Activated CD8-positive, alpha-beta memory T cell treated with anti-CD3 and anti-CD28 coated beads for 24 hours (primary cell): ENCODE measurements at regions not wholly inside any gene's neighbourhood (a gene's known extent, or its start where the extent isn't known, plus 50 kb on each side); places are given as distances from the start of the nearest gene placed in this dataset.

ENCODE experiments used
- DNase-seq: peaks from one replicate; pipeline ENCODE4 v3.0.0-alpha.2; 2020

GRCh38 chr13:20351281-20352022, 119.3 kb upstream of the GJB6 start:
- peak; percentile 45 for DNase-seq

- DNase-seq: no peak
Measured at GRCh38 chr13:20350819-20351218, 118.7 kb upstream of the GJB6 start.

GRCh38 chr13:20350382-20350763, 118.3 kb upstream of the GJB6 start:
- DNase-seq: peak; percentile 33

GRCh38 chr13:20349564-20350381, 117.7 kb upstream of the GJB6 start:
- peak; percentile 32 for DNase-seq

GRCh38 chr13:20348645-20349408, 116.7 kb upstream of the GJB6 start:
- peak; percentile 38 for DNase-seq

- peak; percentile 11 for DNase-seq
Measured at GRCh38 chr13:20348018-20348417, 115.9 kb upstream of the GJB6 start.

- DNase-seq: peak; percentile 38
Measured at GRCh38 chr13:20344836-20345490, 112.8 kb upstream of the GJB6 start.

GRCh38 chr13:20342311-20342710, 110.2 kb upstream of the GJB6 start:
- DNase-seq: no peak

GRCh38 chr13:20340759-20341171, 108.6 kb upstream of the GJB6 start:
- DNase-seq: no peak

GRCh38 chr13:20340136-20340758, 108.1 kb upstream of the GJB6 start:
- DNase-seq: peak; percentile 49

GRCh38 chr13:20337884-20338551, 105.9 kb upstream of the GJB6 start:
- no peak for DNase-seq

- DNase-seq: no peak
Measured at GRCh38 chr13:20336761-20337160, 104.6 kb upstream of the GJB6 start.

GRCh38 chr13:20334309-20334708, 102.2 kb upstream of the GJB6 start:
- DNase-seq: no peak

- DNase-seq: no peak
Measured at GRCh38 chr13:20332361-20333096, 100.4 kb upstream of the GJB6 start.

GRCh38 chr13:20331949-20332348, 99.8 kb upstream of the GJB6 start:
- DNase-seq: no peak

GRCh38 chr13:20331419-20331818, 99.3 kb upstream of the GJB6 start:
- DNase-seq: no peak

GRCh38 chr13:20326809-20327208, 94.7 kb upstream of the GJB6 start:
- no peak for DNase-seq

GRCh38 chr13:20326276-20326675, 94.2 kb upstream of the GJB6 start:
- no peak for DNase-seq

- no peak for DNase-seq
Measured at GRCh38 chr13:20320885-20321284, 88.8 kb upstream of the GJB6 start.

GRCh38 chr13:20313896-20314295, 81.8 kb upstream of the GJB6 start:
- DNase-seq: no peak

GRCh38 chr13:20312292-20312691, 80.2 kb upstream of the GJB6 start:
- no peak for DNase-seq
